A204.1 (cell line): ENCODE measurements at regions not wholly inside any gene's neighbourhood (a gene's known extent, or its start where the extent isn't known, plus 50 kb on each side); places are given as distances from the start of the nearest gene placed in this dataset.
"Not testable (repeated sequence)": the region's sequence is repeated elsewhere in the genome, so short reads cannot be mapped to it uniquely, and the experiment has no call there.

Source experiments
- FAIRE-seq: peaks from 2 replicates; lab custom pipeline; 2012; peaks lifted over from hg19 to GRCh38; lab: Jason Lieb, UNC

DNA sequence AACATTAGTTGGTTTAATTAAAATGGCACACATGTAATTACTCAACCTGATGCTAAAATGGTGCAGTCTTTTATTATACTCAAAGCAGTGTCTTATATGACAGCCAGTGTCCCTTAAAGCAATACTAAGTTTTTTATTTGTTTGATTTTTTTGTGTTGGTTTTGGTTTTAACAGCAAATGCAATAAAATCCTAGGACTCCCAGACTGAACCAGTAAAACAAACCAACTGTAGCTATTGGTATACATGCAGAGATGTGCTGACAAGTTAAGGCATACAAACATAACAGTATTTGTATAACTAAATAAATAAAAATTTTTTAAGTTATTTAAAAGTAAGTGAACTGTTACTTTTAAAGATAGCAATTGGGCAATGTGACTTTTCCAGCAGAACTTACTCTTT is 387.7 kb downstream of the RND3 start:
- FAIRE-seq = no peak

- FAIRE-seq = no peak
Measured at GRCh38 chr2:150097901-150098531, 389.5 kb downstream of the RND3 start.

- FAIRE-seq = no peak
Measured at GRCh38 chr2:150097402-150097801, 390.1 kb downstream of the RND3 start.

DNA sequence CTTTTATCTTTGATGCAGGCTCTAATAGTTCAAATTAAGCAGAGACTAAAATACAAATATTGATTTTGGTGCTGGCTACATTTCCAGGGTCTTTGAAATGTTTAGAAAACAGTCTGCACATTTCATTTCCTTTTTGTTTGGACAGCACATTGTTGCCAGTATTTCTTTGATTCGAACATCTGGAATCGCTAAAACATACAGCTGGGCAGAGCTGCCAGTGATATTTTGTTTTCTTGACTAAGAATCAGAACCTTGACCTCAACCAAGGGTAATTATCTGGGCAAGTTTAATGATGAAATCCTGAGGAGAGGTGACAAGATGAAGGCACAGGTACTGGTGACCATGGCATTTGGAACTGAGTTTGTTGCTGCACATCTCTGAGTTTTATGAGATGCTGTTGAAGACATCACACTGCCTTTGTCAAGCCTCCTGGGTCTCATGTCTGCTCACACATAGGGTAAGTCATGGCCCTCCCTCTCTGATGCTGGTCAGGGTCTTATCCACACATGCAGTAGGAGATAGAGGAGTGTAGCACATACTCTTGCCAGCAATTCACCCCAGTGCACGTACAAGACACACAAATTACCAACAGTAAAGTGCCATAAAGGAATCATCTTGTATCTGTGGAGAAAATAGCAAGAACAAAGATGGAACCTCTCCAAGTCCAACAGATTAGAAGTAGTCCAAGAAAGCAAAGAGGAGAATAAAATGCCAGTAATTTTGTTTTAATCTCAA is 391.9 kb downstream of the RND3 start:
- FAIRE-seq = no peak

DNA sequence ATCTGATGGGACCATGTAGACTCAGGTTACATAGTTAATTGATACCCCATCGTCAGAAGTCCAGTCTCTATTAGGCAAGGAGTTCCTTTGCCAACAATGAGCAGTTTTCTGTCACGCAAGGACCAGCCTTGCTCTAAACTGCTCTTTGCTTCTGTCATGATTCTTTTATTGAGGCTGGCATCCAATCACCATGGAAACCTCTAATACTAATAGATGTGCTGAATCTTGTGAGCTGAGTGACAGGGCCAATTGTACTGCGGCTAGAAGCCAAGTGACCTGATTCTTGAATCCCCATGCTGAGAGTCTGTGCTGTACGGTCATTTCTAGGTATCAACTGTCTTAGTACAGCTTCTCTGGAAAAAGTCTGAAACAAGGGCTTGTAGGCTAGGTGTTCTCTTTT is 395.6 kb downstream of the RND3 start:
- no peak for FAIRE-seq

DNA sequence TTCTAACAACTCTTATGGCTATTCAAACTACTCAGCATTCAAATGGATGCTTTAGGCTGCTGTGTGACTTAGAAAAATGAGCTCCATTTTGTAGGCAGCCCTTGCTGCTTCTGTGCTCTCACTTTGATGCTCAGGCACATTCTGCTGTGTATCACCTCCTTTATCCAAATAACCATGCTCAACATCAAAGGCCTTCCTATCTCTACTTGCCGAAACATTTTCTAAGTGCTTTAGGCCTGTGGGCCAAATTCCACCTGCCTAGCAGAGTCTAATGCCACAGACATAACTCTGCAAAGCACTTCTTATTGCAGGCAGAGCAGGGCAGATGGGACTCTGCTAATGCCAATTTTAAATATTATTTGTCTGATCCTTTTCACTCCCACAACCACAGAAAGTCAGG is 397.4 kb downstream of the RND3 start:
- no peak for FAIRE-seq

DNA sequence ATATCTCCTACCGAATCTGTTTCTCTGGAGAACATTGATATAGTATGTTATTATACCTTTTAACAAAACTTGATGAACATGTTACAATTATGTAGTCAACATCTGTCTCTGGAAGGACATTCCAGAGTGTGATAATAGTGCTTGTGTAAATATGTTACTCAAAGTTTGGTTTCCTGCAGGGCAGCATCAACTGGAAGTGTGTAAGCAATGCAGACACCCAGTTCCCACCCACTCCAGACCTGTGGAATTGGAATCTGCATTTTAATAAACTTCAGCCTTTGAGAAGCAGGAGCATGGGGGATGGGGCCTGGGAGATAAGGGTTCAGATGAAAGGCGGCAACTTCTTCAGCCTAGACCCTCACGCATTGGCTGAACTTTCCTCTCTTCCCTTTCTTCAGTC is 398.9 kb downstream of the RND3 start:
- FAIRE-seq = no peak

- FAIRE-seq = peak; percentile 14
Measured at GRCh38 chr2:150085478-150085877, 402.0 kb downstream of the RND3 start.

DNA sequence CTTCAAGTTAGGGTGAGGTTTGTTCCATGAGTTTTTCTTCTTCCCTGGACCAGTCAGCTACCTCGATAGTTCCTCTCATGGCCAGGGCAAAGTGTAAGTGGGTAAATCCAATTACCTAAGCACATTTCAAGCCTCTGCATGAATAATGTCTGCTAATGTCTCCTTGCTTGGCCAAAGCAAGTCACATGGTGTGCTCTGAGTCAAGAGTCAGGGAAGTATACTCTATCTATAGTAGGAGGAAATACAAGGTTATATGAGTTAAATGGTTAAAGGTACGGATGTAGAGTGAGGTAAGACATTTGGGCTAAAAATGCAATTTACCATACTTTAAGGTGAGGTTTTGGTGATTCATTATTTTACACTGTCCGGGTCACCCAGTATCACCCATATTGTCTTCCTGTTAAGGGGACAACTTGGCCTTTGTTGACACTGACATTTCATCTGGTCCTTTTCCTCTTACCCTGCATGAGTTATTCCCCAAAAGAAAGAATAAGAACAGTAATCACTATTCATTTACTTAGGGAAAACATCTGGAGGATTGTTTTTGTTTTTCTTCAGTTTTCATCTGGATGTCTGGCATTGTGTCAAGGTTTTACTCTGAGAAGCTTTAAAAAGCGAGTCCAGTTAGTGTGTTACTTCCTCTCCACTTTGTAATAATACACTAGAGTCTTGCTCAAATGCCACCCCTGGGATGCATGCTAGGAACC is 405.5 kb downstream of the RND3 start:
- FAIRE-seq = no peak

DNA sequence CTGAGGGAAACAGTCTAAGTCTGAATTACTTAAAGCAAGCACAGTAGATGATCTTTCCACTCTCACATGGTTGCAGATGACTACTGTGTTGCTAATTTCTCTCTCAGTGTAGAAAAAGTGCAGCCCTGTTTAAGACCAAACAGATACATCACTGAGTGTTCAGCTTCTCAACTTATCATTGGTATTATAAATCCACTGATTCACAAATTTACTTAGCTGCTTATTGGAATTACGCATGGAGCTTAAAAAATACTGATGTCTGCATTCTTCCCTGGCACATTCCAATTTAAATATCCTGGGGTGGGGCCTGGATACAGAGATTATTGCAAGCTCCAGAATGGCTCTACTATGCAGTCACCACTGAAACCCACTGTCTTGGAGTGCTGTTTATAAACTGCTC is 411.2 kb downstream of the RND3 start:
- no peak for FAIRE-seq

- no peak for FAIRE-seq
Measured at GRCh38 chr2:150075831-150076230, 411.6 kb downstream of the RND3 start.

- no peak for FAIRE-seq
Measured at GRCh38 chr2:150066490-150066889, 421.0 kb downstream of the RND3 start.

- FAIRE-seq = no peak
Measured at GRCh38 chr2:150063931-150064548, 423.4 kb downstream of the RND3 start.

DNA sequence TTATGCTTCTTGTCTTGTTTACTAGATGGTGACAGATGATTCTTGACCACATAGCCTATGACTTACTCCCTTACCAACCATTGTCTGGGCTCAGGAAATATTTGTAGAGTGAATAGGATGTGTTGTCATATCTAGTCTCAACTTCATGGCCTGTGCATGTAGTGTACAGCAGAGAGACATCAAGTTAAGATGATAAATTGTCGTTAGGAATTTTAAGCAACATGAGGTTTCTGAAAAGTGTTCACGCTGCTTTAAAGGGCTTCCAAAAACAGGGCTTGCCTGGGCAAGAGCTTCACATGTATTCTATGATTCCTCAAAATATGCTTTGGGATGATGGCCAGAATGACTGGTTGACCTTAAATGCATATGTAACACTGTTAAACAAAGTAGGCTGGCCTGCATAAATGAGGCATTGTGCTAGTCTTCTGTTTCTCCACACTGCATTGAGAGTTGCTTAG is 424.0 kb downstream of the RND3 start:
- no peak for FAIRE-seq

DNA sequence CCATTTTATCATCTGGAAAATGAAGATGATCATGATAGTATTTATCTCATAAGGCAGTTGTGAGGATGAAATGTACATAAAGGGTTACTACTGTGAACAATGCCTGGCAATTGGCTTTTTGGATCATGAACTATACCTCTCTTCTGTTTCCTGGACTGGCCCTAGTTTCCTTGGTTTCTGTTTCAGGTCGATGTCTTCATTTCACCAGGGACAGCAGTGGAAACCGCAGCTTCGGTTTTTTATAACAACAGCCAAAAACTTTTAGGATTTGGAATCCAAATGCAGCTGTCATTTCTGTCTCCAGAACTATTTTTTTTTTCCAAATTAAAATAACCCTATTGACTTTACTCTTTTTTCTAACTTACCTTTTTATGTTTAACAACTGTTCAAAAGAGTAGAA is 425.1 kb downstream of the RND3 start:
- no peak for FAIRE-seq

DNA sequence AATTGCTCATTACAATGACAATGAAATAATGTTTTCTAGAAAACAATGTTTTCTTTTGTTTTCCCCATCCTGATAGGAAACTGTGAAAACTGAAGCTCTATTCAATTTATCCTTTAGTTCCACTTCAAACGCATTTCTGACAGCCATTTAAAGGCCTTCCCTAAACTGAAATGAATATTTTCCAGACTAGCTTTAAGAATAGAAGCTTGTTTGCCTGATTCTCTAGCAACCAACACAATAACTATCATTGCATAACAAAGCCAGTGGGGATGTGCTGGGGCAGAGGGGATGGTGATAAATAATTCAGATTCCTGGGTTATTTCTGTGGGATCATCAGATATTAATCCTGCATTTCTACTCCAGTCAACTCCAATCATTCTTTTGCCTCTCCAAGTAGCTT is 427.1 kb downstream of the RND3 start:
- no peak for FAIRE-seq

DNA sequence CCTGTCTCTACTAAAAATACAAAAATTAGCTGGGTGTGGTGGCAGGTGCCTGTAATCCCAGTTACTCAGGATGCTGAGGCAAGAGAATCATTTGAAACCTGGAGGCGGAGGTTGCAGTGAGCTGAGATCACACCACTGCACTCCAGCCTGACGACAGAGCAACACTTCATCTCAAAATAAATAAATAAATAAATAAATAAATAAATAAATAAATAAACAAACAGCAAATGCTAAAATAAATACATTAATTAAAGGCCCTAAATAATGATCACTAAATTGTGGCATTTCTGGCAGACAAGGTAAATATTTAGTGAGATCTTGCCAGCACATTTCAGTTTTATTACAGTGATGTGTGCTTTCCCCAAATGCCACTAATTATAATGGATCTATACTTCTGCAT is 427.8 kb downstream of the RND3 start:
- not testable (repeated sequence) for FAIRE-seq

- no peak for FAIRE-seq
Measured at GRCh38 chr2:150052457-150052856, 435.0 kb downstream of the RND3 start.

GRCh38 chr2:150051004-150051403 is 436.5 kb downstream of the RND3 start:
- no peak for FAIRE-seq

DNA sequence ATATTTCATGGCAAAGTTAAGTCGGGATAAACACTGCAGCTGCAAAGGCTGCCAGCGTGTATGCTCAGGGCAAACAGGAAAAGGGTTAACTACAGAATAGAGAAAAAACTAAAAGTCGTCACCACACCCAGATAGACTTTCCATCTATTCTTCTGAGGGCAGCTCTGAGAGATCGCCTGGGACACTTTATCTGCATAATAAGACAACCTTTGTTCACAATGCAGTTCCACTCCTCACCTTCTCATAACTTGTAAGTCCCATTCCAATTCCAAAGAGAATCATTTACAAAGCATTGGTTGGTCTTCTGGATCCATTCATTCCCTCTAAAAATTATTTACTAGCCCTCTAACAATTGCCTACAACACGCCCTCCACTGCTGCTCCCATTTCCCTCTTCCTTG is 437.4 kb downstream of the RND3 start:
- FAIRE-seq = no peak

DNA sequence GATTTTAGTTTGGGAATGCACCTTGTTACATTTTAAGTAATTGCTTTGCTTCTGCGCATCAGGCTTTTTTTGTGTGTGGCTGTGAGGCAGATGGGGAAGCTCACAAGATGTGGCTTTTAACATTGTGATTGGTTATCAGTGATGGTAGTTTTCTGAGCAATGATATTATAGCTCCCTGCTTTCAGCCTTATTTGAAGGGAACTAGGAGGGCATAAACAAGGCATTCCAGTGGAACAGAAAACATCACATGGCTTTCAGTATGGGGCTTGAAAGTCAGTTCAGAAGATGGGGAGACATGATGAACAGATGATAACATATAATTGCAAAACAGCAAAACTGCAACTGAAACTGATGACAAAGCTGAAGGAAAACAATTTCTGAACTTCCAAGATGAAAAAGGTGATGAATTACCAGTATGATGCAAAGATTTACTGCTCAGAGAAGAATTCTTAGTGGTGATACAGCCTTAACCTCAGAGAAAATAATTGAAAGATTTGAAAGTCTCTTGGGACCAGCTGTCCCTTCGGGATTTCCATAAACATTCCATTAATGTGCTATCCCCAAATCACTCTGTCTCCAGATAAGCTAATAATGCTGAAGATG is 439.7 kb downstream of the RND3 start:
- no peak for FAIRE-seq

GRCh38 chr2:150046810-150047209 is 440.7 kb downstream of the RND3 start:
- FAIRE-seq = no peak

GRCh38 chr2:150046211-150046610 is 441.3 kb downstream of the RND3 start:
- no peak for FAIRE-seq
